AG04449 (cell line): ENCODE measurements at regions not wholly inside any gene's neighbourhood (a gene's known extent, or its start where the extent isn't known, plus 50 kb on each side); places are given as distances from the start of the nearest gene placed in this dataset.

Experiments
- CTCF ChIA-PET: fragments of 350-600 bp; formaldehyde crosslinking; extraction: SDS; loops from one replicate; lab custom pipeline; 2021; ENCODE audit warnings: antibody characterized with exemption; lab: Yijun Ruan, JAX
- POLR2A ChIA-PET: fragments of 400-600, 350-600 bp; formaldehyde crosslinking; extraction: SDS; loops from one replicate; lab custom pipeline; 2020; ENCODE audit warnings: antibody characterized with exemption, inconsistent platforms; lab: Yijun Ruan, JAX
- DNase-seq: peaks from one replicate; pipeline ENCODE4 v3.0.0-alpha.2; 2010; ENCODE audit warnings: low read depth, low spot score
- H3K4me3 ChIP-seq: 2 replicates; pipeline ENCODE4 v1.5.1; 2011; ENCODE audit warnings: low read depth, mild to moderate bottlenecking, control low read depth, low read length
- TF ChIP-seq, protein P1 (sequence below): IDR thresholded peaks from one replicate; pipeline ENCODE4 v1.5.1; 2011; ENCODE audit warnings: mild to moderate bottlenecking, moderate library complexity, low read length, control low read depth, inconsistent platforms; ENCODE audit not compliant: insufficient read depth; ENCODE audit errors: missing control alignments

DNA sequence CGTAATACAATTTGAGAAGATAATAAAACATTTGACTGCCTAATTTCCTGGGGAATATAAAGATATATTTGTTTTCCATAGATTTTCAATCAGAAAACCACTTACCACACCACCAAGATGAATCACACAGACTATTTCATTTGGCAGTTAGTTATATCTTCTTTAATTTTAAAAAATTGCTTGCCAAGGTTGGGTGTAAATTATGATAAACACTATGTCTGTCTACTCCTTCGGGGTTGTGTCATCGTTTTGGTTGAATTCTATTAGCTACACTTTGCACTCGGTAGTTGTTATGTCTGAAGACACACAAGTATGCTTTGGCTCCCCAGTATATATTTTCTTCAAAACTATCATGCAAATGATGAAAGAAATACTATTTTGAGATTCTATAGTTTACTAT is 594.8 kb upstream of the SEMA3D start:
- DNase-seq, result no peak
- ChIA-PET POLR2A (no interaction called here), CTCF (no interaction called here)
- TF ChIP-seq, protein P1, sequence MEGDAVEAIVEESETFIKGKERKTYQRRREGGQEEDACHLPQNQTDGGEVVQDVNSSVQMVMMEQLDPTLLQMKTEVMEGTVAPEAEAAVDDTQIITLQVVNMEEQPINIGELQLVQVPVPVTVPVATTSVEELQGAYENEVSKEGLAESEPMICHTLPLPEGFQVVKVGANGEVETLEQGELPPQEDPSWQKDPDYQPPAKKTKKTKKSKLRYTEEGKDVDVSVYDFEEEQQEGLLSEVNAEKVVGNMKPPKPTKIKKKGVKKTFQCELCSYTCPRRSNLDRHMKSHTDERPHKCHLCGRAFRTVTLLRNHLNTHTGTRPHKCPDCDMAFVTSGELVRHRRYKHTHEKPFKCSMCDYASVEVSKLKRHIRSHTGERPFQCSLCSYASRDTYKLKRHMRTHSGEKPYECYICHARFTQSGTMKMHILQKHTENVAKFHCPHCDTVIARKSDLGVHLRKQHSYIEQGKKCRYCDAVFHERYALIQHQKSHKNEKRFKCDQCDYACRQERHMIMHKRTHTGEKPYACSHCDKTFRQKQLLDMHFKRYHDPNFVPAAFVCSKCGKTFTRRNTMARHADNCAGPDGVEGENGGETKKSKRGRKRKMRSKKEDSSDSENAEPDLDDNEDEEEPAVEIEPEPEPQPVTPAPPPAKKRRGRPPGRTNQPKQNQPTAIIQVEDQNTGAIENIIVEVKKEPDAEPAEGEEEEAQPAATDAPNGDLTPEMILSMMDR, result no peak
- H3K4me3 ChIP-seq, result no peak overlapping the region

DNA sequence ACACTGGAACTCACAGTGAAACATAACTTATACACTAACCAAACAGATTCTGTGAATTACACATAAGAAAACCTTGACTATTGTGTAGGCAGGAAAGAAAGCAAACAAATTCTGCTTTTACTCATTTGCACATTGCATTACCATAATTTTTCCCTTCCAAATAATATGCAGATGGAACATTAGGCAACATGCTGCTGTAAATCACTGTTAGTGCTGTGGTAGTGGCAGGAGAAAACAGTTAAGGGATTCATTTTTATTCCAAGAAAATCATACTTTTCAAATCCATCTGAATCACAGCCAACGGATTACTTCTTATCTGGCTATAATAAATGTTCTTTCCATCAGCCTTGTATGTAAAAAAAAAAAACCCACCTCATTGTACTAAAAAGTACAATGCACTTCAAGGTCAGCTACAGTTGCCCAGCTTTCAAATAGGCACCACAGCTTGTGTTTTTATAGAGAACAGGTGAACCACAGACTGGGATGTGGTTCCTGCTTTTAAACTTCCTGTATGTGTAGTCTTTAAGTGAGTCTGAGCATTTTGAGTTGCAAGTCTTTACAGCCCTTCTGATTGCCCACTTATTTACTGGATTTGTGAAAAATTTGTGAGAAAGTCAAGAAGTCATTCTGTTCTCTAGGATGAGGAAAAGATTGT is 590.0 kb upstream of the SEMA3D start:
- CTCF ChIA-PET, result no interaction called here
- no peak for DNase-seq
- TF ChIP-seq, protein P1, result no peak
- POLR2A ChIA-PET, result no interaction called here
- no peak overlapping the region for H3K4me3 ChIP-seq

DNA sequence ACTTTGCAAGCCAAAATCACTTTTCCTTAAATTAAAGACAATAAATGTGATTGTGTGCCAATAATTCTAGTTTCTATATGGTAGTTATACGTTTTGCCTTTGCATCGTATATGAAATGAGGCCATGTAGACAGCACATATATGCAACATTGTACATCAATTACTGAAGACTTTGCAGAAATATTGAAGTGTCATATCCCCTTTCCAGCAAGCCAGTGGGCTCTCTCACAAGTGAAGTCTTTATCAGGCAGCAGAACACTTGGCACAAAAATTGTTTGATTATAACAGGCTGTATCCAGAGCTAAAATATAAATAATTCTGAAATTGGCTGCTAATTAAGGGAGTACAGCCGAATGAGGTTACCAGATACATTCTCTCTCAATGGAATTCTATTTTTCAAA is 588.6 kb upstream of the SEMA3D start:
- no peak overlapping the region for H3K4me3 ChIP-seq
- POLR2A ChIA-PET, result no interaction called here
- CTCF ChIA-PET, result no interaction called here

DNA sequence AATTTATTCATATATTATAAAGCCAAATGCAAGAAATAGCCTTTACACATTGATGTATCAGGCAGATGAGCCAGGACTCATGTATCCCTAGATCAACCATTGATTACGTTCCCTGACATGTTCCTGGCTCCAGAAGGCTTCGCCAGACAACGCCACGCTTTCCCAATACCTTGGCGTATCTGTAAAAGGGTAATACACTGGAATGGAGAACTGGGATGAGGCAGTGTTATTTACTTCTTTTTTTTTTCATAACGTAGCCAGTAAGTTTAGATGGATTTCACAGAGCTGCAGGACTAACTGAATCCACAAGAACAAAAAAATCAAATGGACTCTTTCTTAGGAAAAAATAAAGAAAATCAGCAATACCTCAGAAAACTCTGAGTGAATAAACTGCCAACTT is 588.1 kb upstream of the SEMA3D start:
- DNase-seq, result no peak
- TF ChIP-seq, protein P1, result no peak
- no peak overlapping the region for H3K4me3 ChIP-seq
- CTCF ChIA-PET, result no interaction called here
- POLR2A ChIA-PET, result no interaction called here

More for the DNA sequence above, 588.6 kb upstream of the SEMA3D start:
- TF ChIP-seq, protein P1, result no peak
- no peak for DNase-seq

DNA sequence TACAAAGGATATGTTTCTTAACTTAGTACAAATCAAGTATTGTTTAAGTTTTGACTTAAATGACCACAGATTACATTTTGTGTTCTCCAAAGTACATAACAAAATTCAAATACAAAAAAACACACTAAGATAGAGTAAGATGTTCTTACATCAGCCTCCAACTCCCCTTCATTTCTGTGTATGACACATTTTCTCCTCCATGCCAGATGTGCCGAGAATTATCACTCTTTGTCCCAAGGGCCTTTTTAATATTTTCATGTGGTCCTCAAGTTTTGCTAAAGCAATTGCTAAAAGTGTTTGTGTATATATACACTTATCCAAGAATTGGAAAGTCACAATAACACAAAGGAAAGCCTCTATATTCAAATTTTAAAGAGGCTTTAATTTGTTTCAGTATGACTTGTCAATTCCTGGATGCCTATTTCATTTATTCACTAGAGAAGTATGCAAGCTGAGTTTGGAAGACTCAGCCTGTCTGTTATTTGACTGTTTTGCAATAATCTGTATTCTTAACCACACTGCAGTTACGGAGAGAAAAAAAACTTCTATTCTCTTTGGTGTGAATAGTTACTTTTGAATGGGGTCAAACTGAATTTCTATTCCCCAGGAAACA is 586.4 kb upstream of the SEMA3D start:
- POLR2A ChIA-PET, result no interaction called here
- TF ChIP-seq, protein P1, result no peak
- H3K4me3 ChIP-seq, result no peak overlapping the region
- DNase-seq, result peak; percentile 38
- CTCF ChIA-PET, result interaction anchor here (1.1 kb wide), 1 partner anchor 62 kb away, joined by 3 read pairs; no protein-coding TSS in a partner anchor

DNA sequence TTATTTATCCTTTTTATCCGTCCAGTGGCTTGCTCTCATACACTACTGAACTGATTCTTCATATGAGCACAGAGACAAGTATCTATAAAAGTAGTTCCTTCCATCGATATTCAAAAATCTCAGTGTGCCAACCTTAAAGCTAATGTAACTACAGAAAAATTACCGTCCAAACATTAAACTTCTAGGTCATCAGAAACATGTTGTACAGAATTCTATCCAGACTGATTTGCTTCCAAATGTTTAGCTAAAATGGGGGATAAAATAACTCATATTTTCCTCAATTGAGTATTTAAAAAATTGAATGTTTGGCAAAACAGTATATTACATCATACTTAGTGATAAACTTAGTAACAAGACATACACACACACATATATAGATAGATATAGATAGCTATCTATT is 584.7 kb upstream of the SEMA3D start:
- H3K4me3 ChIP-seq, result no peak overlapping the region
- CTCF ChIA-PET, result no interaction called here
- POLR2A ChIA-PET, result no interaction called here
- TF ChIP-seq, protein P1, result no peak
- DNase-seq, result no peak
